ENCODE measurements at regions not wholly inside any gene's neighbourhood (a gene's known extent, or its start where the extent isn't known, plus 50 kb on each side); places are given as distances from the start of the nearest gene placed in this dataset.

DNA sequence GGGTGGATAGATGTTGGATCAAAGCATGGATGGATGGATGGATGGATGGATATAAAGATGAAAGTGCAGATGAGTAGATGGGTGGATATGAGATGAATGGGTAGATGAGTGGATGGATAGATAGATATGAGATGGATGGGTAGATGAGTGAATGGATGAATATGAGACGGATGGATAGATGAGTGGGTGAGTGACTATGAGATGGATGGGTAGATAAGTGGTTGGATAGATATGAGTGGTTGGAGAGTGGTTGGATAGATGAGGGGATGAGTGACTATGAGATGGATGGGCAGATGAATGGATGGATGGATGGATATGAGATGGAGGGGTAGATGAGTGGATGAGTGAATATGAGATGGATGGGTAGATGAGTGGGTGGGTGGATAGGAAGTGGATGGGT, 204.6 kb upstream of the TLE3 start:
- no peak for DNase-seq (ENCODE audit: low read depth)
- no peak overlapping the region for H3K4me3 ChIP-seq (ENCODE audit: control insufficient read depth, low read depth, low read length)
- TF ChIP-seq, protein P1, sequence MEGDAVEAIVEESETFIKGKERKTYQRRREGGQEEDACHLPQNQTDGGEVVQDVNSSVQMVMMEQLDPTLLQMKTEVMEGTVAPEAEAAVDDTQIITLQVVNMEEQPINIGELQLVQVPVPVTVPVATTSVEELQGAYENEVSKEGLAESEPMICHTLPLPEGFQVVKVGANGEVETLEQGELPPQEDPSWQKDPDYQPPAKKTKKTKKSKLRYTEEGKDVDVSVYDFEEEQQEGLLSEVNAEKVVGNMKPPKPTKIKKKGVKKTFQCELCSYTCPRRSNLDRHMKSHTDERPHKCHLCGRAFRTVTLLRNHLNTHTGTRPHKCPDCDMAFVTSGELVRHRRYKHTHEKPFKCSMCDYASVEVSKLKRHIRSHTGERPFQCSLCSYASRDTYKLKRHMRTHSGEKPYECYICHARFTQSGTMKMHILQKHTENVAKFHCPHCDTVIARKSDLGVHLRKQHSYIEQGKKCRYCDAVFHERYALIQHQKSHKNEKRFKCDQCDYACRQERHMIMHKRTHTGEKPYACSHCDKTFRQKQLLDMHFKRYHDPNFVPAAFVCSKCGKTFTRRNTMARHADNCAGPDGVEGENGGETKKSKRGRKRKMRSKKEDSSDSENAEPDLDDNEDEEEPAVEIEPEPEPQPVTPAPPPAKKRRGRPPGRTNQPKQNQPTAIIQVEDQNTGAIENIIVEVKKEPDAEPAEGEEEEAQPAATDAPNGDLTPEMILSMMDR (IDR thresholded peaks at IDR 0.05; ENCODE audit: control insufficient read depth, insufficient read depth, low read depth, low read length, missing control alignments), result no peak

GRCh38 chr15:70301396-70301795, 203.7 kb upstream of the TLE3 start:
- no peak overlapping the region for H3K4me3 ChIP-seq (ENCODE audit: control insufficient read depth, low read depth, low read length)
- TF ChIP-seq, protein P1 (IDR thresholded peaks at IDR 0.05; ENCODE audit: control insufficient read depth, insufficient read depth, low read depth, low read length, missing control alignments), result no peak
- DNase-seq (ENCODE audit: low read depth), result no peak

DNA sequence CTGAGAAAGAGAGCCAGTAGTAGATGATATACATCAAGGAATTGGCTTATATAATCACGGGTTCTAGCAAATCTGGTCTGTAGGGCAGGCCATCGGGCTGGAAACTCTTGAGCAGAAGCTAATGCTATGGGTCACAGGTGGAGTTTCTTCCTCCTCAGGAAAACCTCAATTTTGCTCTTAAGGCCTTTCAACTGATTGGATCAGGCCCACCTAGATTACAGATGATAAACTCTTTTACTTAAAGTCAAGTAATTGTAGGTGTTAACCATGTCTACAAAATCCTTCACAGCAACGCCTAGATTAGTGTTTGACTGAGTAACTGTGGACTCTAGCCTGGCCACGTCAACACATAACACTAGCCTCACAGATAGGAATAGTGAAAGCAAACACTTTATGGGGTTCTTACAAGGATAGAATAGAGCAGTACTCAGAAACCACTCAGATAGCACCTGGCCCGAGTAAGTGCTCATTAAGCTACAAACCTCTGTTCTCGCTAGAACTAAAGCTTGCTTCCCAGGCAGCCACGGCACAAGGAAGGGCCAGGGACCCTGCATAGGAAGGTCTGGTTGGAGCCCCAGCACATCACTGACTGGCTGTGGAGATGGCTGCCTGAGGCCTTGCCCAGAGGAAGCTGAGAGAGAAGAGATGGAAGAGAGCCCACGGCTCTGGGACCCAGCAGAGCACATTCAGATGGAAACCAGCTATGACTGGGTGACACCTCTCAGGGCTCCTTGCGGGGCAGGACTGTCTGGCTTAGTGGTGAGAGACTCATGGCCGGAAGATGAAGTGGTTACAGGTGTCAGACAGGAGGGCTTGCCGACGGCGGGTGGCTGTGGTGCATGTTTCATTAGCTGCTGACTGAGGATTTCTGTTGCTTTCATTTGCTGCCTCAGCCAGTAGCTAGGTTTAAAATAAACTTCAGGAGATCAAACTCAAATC, 202.5 kb upstream of the TLE3 start:
- TF ChIP-seq, protein P1 (IDR thresholded peaks at IDR 0.05; ENCODE audit: control insufficient read depth, insufficient read depth, low read depth, low read length, missing control alignments), result no peak
- DNase-seq (ENCODE audit: low read depth), result no peak
- H3K4me3 ChIP-seq (ENCODE audit: control insufficient read depth, low read depth, low read length), result no peak overlapping the region

DNA sequence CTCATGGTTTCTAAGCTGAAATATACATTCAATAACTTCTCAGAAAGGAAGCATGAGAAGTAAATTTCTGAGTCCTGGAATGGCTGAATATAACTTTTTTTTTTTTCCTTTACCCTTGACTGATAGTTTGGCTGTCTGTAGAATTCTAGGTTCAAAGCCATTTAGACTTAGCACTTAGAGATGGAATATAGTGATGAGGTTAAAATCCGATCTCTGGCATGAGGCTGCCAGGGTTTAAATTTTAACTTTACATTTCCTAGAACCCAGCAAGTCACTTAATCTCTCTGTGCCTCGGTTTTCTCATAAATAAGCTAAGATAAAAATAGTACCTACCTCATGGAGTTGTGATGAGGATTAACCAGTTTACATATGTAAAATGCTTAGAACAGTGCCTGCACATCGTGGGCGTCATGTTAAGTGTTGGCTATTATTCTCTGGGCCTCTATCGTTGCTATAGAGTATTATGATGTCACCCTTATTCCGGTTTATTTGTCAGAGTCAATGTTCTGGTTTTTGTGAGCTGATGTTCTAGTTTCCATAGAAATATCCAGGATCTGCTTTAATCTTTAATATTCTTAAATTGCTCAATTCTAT, 199.8 kb upstream of the TLE3 start:
- TF ChIP-seq, protein P1 (IDR thresholded peaks at IDR 0.05; ENCODE audit: control insufficient read depth, insufficient read depth, low read depth, low read length, missing control alignments), result no peak
- no peak overlapping the region for H3K4me3 ChIP-seq (ENCODE audit: control insufficient read depth, low read depth, low read length)
- DNase-seq (ENCODE audit: low read depth), result no peak

DNA sequence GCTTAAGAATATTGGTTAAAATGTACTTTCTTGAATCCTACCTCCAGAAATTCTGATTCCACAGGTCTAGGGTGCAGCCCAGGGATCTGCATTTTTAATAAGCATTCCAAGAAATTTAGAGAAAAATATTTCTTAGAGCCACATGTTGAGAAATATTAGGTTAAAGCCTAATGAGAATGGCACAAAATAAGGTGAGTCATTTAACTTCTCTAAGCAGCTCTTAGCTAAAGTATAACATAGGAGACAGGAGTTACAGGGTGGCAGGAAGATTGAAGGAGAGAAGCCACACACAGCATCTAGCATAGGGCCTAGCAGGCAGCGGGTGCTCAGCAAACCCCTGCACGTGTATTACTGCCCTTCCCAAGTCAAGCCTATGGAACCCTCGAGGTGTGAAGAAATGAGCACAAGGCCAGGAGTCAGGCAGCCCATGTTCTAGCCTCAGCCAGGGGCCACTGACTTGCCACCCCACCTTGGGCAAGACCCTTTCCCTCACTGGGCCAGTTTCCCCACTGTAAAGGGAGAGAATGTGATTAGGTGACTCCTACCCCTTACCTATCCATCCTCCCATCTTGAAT, 197.1 kb upstream of the TLE3 start:
- DNase-seq (ENCODE audit: low read depth), result no peak
- no peak overlapping the region for H3K4me3 ChIP-seq (ENCODE audit: control insufficient read depth, low read depth, low read length)
- TF ChIP-seq, protein P1 (IDR thresholded peaks at IDR 0.05; ENCODE audit: control insufficient read depth, insufficient read depth, low read depth, low read length, missing control alignments), result no peak

DNA sequence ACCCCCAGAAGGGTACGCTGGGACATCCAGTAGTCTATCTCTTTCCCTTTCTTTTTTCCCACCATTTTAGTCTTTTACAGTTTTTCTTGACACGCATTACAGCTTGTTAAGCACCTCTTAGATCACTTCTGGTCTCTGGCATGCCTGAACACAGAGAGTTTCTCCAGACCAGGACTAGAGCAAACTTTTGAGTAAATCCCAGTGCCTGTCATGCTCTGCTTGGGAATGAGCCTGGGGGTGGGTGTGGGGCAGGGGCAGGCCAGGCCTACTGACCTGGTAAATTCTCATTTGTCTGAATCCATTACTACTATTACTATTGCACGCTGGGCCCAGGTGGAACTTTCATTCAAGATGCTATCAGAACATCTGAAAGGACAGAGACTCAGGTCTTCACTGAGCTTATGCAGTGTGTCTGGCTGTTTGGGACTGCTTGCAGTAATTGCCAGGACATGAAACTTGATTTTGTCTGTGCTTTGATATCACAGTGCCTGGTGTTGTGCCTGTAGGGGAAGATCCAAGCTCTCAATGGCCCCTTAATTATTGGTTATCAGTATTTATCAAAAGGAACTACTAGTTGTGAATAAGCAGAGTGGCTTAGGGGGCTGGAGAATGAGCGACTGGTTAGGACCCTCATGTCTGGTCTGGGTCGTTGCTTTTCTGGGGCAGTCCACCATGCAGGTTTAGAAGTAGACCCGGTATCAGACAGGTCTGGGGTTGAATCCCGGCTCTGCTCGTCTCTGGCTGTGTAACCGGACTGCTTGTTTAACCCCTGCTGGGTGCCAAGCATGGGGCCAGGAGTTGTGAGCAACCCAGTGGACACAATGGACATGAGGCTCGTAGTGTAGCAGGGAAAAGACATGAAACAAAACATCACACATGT, 196.1 kb upstream of the TLE3 start:
- TF ChIP-seq, protein P1 (IDR thresholded peaks at IDR 0.05; ENCODE audit: control insufficient read depth, insufficient read depth, low read depth, low read length, missing control alignments), result no peak
- no peak for DNase-seq (ENCODE audit: low read depth)

More for the DNA sequence above, 196.1 kb upstream of the TLE3 start:
- H3K4me3 ChIP-seq (ENCODE audit: control insufficient read depth, low read depth, low read length), result no peak overlapping the region

All from AG09309 (cell line).